GM12891 (cell line): ENCODE measurements at regions not wholly inside any gene's neighbourhood (a gene's known extent, or its start where the extent isn't known, plus 50 kb on each side); places are given as distances from the start of the nearest gene placed in this dataset.

ENCODE experiments used
- POLR2A ChIP-seq: IDR thresholded peaks from 2 replicates; pipeline ENCODE4 v1.6.1; 2011; ENCODE audit warnings: low read depth, low read length, control low read depth
- POLR2AphosphoS5 ChIP-seq: IDR thresholded peaks from 2 replicates; pipeline ENCODE4 v1.6.1; 2011; ENCODE audit warnings: low read depth, low read length, control low read depth

DNA sequence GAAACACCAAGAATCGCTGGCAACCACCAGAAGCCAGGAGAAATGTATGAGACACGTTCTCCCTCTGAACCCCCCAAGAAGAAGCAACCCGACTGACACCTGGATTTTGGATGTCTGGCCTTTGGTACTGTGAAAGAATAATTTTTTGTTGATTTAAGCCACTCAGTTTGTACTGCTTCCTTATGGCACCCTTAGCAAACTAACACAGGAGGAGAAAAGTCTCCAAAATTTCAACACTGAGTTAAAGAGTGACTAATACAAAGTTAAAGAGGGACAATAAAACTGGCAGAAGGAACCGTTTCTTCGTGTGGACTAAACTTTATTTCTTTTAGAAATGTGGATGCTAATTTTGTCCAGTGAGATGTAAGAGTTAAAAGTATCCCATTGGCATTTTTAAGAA, 660.9 kb upstream of the LINC00305 start:
- TF ChIP-seq POLR2AphosphoS5 (no peak), POLR2A (no peak)
